Lung (tissue), 11 donors: ENCODE measurements at regions not wholly inside any gene's neighbourhood (a gene's known extent, or its start where the extent isn't known, plus 50 kb on each side); places are given as distances from the start of the nearest gene placed in this dataset.
A peak's percentile ranks its signal among the peaks of the same experiment; 100 is the strongest.

Experiments used
- ATAC-seq: fragments of 200-7000 bp; cut with Tn5 transposase; one replicate; pipeline ENCODE4 v1.9.1; 2020; ENCODE audit warnings: moderate number of reproducible peaks; ENCODE audit not compliant: insufficient read depth, low FRiP score
- DNase-seq, 3 donors: peaks; one replicate each; pipeline ENCODE4 v3.0.0-alpha.2; 2013 to 2017
- H3K27ac ChIP-seq, 2 donors: one replicate each; pipeline ENCODE4 v1.5.1; 2013; ENCODE audit warnings: mild to moderate bottlenecking in 2 of 2, moderate library complexity in 2 of 2, control low read depth in 1 of 2, inconsistent platforms in 1 of 2, low read depth in 1 of 2, low read length in 1 of 2
- H3K27me3 ChIP-seq, 3 donors: one replicate each; pipeline ENCODE4 v1.5.1; 2013; ENCODE audit warnings: low read length in 2 of 3; ENCODE audit not compliant: control insufficient read depth in 3 of 3, insufficient read depth in 3 of 3
- H3K36me3 ChIP-seq, 4 donors: one replicate each; pipeline ENCODE4 v1.5.1; 2013; ENCODE audit warnings: low read length in 4 of 4, mild to moderate bottlenecking in 1 of 4, moderate library complexity in 1 of 4; ENCODE audit not compliant: control insufficient read depth in 4 of 4, insufficient read depth in 4 of 4
- H3K4me1 ChIP-seq, 5 donors: one replicate each; pipeline ENCODE4 v1.5.1; 2013; ENCODE audit warnings: low read length in 5 of 5, mild to moderate bottlenecking in 2 of 5, moderate library complexity in 1 of 5; ENCODE audit not compliant: control insufficient read depth in 5 of 5, insufficient read depth in 5 of 5
- H3K4me3 ChIP-seq: one replicate; pipeline ENCODE4 v1.5.1; 2013; ENCODE audit warnings: mild to moderate bottlenecking, control low read depth, moderate library complexity
- H3K9ac ChIP-seq, 2 donors: one replicate each; pipeline ENCODE4 v1.5.1; 2013; ENCODE audit warnings: low read length in 2 of 2, control low read depth in 1 of 2; ENCODE audit not compliant: insufficient read depth in 1 of 2
- H3K9me3 ChIP-seq, 4 donors: one replicate each; pipeline ENCODE4 v1.5.1; 2013; ENCODE audit warnings: low read length in 3 of 4, mild to moderate bottlenecking in 1 of 4, moderate library complexity in 1 of 4; ENCODE audit not compliant: control insufficient read depth in 4 of 4, insufficient read depth in 3 of 4
- WGBS, 2 donors: extraction: QIAGEN DNeasy Blood & Tissue Kit; methylation state at CpG; one replicate each; pipeline ENCODE4 v1.1.7; 2013; 5-methylcytosine and 5-hydroxymethylcytosine counted together
- TF ChIP-seq, protein P1 (sequence below): IDR thresholded peaks from 2 replicates; pipeline ENCODE4 v1.5.1; 2012; ENCODE audit warnings: mild to moderate bottlenecking; ENCODE audit errors: control extremely low read depth, extremely low read depth
- donor health status: control.
- donor health status: control.
- donor health status: Bipolar disorder and iron deficiency.
- donor health status: healthy.
- donor health status: DM: yes; HTN: yes; CAD: no.

- DNase-seq = peak in 1 of 3 donors; percentile 24
- ATAC-seq = no peak
- H3K9ac ChIP-seq = no peak overlapping the region
- TF ChIP-seq, protein P1, sequence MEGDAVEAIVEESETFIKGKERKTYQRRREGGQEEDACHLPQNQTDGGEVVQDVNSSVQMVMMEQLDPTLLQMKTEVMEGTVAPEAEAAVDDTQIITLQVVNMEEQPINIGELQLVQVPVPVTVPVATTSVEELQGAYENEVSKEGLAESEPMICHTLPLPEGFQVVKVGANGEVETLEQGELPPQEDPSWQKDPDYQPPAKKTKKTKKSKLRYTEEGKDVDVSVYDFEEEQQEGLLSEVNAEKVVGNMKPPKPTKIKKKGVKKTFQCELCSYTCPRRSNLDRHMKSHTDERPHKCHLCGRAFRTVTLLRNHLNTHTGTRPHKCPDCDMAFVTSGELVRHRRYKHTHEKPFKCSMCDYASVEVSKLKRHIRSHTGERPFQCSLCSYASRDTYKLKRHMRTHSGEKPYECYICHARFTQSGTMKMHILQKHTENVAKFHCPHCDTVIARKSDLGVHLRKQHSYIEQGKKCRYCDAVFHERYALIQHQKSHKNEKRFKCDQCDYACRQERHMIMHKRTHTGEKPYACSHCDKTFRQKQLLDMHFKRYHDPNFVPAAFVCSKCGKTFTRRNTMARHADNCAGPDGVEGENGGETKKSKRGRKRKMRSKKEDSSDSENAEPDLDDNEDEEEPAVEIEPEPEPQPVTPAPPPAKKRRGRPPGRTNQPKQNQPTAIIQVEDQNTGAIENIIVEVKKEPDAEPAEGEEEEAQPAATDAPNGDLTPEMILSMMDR = no peak
- WGBS, 2 donors = 55 to 75% methylated on average over 6 of the region's 6 CpGs
- no peak overlapping the region for H3K4me3 ChIP-seq
- H3K27ac ChIP-seq = no peak overlapping the region
- H3K9me3 ChIP-seq = no peaks in the 10 kb centered on the region
- H3K4me1 ChIP-seq = peaks cover 0 to 5% (median 0%) of the 10 kb centered on the region in 5 donors
- H3K27me3 ChIP-seq = no peaks in the 10 kb centered on the region
- no peaks in the 10 kb centered on the region for H3K36me3 ChIP-seq
These were observed 325.0 kb upstream of the PKDCC start for GRCh38 chr2:41722668-41723369.

DNA sequence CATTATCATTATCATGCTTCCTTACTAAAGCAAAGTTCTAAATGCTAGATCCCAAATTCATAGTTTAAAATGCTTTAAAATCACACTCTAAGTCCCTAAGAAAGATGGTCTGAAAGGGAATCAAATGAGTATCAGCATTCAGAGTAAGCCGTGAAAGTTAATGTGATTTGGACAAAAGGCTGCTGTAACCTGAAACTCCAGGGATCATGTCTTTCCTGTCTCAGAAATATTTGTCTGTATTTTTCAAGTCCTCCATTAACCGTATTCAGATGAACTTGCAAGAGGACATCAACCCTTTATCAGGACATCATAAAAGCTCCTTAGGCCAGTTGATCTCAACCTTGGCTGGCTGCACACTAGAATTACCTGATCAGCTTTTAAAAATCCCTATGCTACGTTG is 324.3 kb upstream of the PKDCC start:
- H3K27ac ChIP-seq = no peak overlapping the region
- 68 to 71% methylated on average over 3 of the region's 3 CpGs for WGBS, 2 donors
- no peak overlapping the region for H3K9ac ChIP-seq

GRCh38 chr2:41724465-41724864 is 323.4 kb upstream of the PKDCC start:
- TF ChIP-seq, protein P1 = no peak
- no peaks in the 10 kb centered on the region for H3K9me3 ChIP-seq
- no peak for DNase-seq
- no peaks in the 10 kb centered on the region for H3K27me3 ChIP-seq
- H3K9ac ChIP-seq = no peak overlapping the region
- 63 to 65% methylated on average over 3 of the region's 3 CpGs for WGBS, 2 donors
- H3K4me1 ChIP-seq = peaks cover 0 to 5% (median 0%) of the 10 kb centered on the region in 5 donors
- H3K27ac ChIP-seq = no peak overlapping the region
- ATAC-seq = no peak
- no peak overlapping the region for H3K4me3 ChIP-seq
- H3K36me3 ChIP-seq = no peaks in the 10 kb centered on the region

More for the DNA sequence above, 324.3 kb upstream of the PKDCC start:
- H3K36me3 ChIP-seq = no peaks in the 10 kb centered on the region
- no peak overlapping the region for H3K4me3 ChIP-seq
- no peaks in the 10 kb centered on the region for H3K9me3 ChIP-seq
- DNase-seq (no peak), ATAC-seq (no peak)
- H3K4me1 ChIP-seq = peaks cover 0 to 5% (median 0%) of the 10 kb centered on the region in 5 donors
- no peaks in the 10 kb centered on the region for H3K27me3 ChIP-seq
- TF ChIP-seq, protein P1 = no peak
